ACC112 (cell line): ENCODE measurements at regions not wholly inside any gene's neighbourhood (a gene's known extent, or its start where the extent isn't known, plus 50 kb on each side); places are given as distances from the start of the nearest gene placed in this dataset.

ENCODE experiments used
- H2AFZ ChIP-seq: fragments of 200-600 bp; sonication (generic); one replicate; pipeline ENCODE4 v1.6.0; 2017; ENCODE audit warnings: antibody characterized with exemption, low read length; ENCODE audit not compliant: unreplicated experiment
- H3K27ac ChIP-seq: fragments of 200-600 bp; sonication (generic); 2 replicates; pipeline ENCODE4 v1.5.1; 2014; ENCODE audit warnings: low read depth, mild to moderate bottlenecking, antibody characterized with exemption, low read length, moderate library complexity
- H3K27me3 ChIP-seq: fragments of 200-600 bp; sonication (generic); 2 replicates; pipeline ENCODE4 v1.6.1; 2014; ENCODE audit warnings: mild to moderate bottlenecking, antibody characterized with exemption, low read length, moderate library complexity, mixed read lengths; ENCODE audit not compliant: insufficient read depth
- H3K36me3 ChIP-seq: fragments of 200-600 bp; sonication (generic); 2 replicates; pipeline ENCODE4 v1.6.1; 2016; ENCODE audit warnings: mild to moderate bottlenecking, antibody characterized with exemption, low read length, moderate library complexity, mixed read lengths; ENCODE audit not compliant: insufficient read depth
- H3K4me1 ChIP-seq: fragments of 200-600 bp; sonication (generic); one replicate; pipeline ENCODE4 v1.6.1; 2016; ENCODE audit warnings: low read length, mixed read lengths; ENCODE audit not compliant: insufficient read depth, unreplicated experiment, control insufficient read depth
- H3K4me3 ChIP-seq: fragments of 200-600 bp; sonication (generic); 2 replicates; pipeline ENCODE4 v1.5.1; 2014; ENCODE audit warnings: mild to moderate bottlenecking, low read depth, low read length
- H3K79me2 ChIP-seq: fragments of 200-600 bp; sonication (generic); one replicate; pipeline ENCODE4 v1.6.0; 2016; ENCODE audit warnings: low read length; ENCODE audit not compliant: control insufficient read depth, unreplicated experiment, insufficient read depth

GRCh38 chr14:53338192-53338591 is 185.1 kb upstream of the DDHD1 start:
- Histone ChIP-seq H3K79me2 (no peaks in the 10 kb centered on the region), H2AFZ (no peak overlapping the region), H3K27me3 (no peaks in the 10 kb centered on the region), H3K4me1 (peaks cover 3% of the 10 kb centered on the region), H3K36me3 (no peaks in the 10 kb centered on the region), H3K4me3 (no peak overlapping the region), H3K27ac (no peak overlapping the region)

DNA sequence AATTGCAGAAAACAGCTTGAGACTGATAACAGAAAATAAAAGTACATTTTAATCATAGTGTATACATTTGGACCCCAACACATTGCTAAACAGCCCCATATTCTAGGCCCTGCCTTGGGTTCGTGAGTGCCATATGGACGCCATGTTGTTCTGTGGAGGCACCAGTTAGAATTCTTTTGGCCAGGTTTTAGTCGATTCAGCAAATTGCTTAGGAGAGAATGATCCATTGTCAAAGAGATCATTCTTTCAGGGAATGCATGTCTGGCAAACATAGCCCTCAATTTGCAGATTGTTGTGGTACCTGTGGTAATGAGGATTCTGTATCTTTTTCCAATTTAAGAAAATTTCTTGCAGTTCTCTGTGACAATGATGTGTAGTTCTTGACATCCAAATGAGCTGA is 183.6 kb upstream of the DDHD1 start:
- peaks cover 5% of the 10 kb centered on the region for H3K4me1 ChIP-seq
- H3K36me3 ChIP-seq = no peaks in the 10 kb centered on the region
- H3K27ac ChIP-seq = no peak overlapping the region
- no peak overlapping the region for H3K4me3 ChIP-seq
- no peaks in the 10 kb centered on the region for H3K27me3 ChIP-seq
- no peak overlapping the region for H2AFZ ChIP-seq
- no peaks in the 10 kb centered on the region for H3K79me2 ChIP-seq

GRCh38 chr14:53333809-53334208 is 180.7 kb upstream of the DDHD1 start:
- Histone ChIP-seq H2AFZ (no peak overlapping the region), H3K36me3 (no peaks in the 10 kb centered on the region), H3K79me2 (no peaks in the 10 kb centered on the region), H3K4me3 (no peak overlapping the region), H3K27ac (no peak overlapping the region), H3K27me3 (no peaks in the 10 kb centered on the region), H3K4me1 (peaks cover 26% of the 10 kb centered on the region)

- no peaks in the 10 kb centered on the region for H3K79me2 ChIP-seq
- no peak overlapping the region for H2AFZ ChIP-seq
- H3K36me3 ChIP-seq = no peaks in the 10 kb centered on the region
- no peak overlapping the region for H3K4me3 ChIP-seq
- no peaks in the 10 kb centered on the region for H3K27me3 ChIP-seq
- peaks cover 35% of the 10 kb centered on the region for H3K4me1 ChIP-seq
- no peak overlapping the region for H3K27ac ChIP-seq
Measured at GRCh38 chr14:53331921-53332320, 178.8 kb upstream of the DDHD1 start.

DNA sequence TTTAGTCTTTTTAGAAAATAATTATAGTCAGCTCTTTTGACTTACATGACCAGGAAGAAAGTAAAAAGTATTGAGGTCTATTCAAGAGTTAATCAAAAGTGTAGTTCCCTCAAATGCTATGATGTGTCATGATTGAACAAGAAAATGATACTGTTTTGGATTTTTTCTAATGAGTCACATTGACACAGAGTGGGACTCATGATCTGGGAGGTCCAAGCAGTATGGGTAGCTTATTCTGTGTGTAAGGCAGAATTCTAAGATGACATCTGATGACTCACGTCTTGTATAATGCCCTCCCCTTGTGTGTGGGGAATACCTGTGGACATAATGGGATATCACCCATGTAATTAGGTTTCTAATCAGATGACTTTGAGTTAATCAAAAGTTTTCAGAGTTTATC is 178.1 kb upstream of the DDHD1 start:
- Histone ChIP-seq H3K4me3 (no peak overlapping the region), H3K79me2 (no peaks in the 10 kb centered on the region), H2AFZ (peak overlapping the region; percentile 55), H3K27ac (peak overlapping the region; percentile 47), H3K4me1 (peaks cover 36% of the 10 kb centered on the region), H3K36me3 (no peaks in the 10 kb centered on the region), H3K27me3 (no peaks in the 10 kb centered on the region)

- Histone ChIP-seq H3K27me3 (no peaks in the 10 kb centered on the region), H3K79me2 (no peaks in the 10 kb centered on the region), H3K4me1 (peaks cover 36% of the 10 kb centered on the region), H3K36me3 (no peaks in the 10 kb centered on the region), H3K27ac (peak overlapping the region; percentile 47; the same call in 1 of the 2 replicates), H3K4me3 (no peak overlapping the region), H2AFZ (peak overlapping the region; percentile 55)
Measured at GRCh38 chr14:53330441-53330840, 177.3 kb upstream of the DDHD1 start.

- H3K27ac ChIP-seq = no peak overlapping the region
- H3K27me3 ChIP-seq = no peaks in the 10 kb centered on the region
Measured at GRCh38 chr14:53328841-53329240, 175.7 kb upstream of the DDHD1 start.

GRCh38 chr14:53327716-53328115 is 174.6 kb upstream of the DDHD1 start:
- Histone ChIP-seq H3K4me1 (peaks cover 36% of the 10 kb centered on the region), H3K79me2 (no peaks in the 10 kb centered on the region), H2AFZ (no peak overlapping the region), H3K4me3 (no peak overlapping the region), H3K36me3 (no peaks in the 10 kb centered on the region), H3K27ac (no peak overlapping the region), H3K27me3 (no peaks in the 10 kb centered on the region)

More at GRCh38 chr14:53328841-53329240, 175.7 kb upstream of the DDHD1 start:
- Histone ChIP-seq H3K4me1 (peaks cover 36% of the 10 kb centered on the region), H3K79me2 (no peaks in the 10 kb centered on the region), H2AFZ (no peak overlapping the region), H3K36me3 (no peaks in the 10 kb centered on the region), H3K4me3 (no peak overlapping the region)

GRCh38 chr14:53325176-53325806 is 172.2 kb upstream of the DDHD1 start:
- H3K4me1 ChIP-seq = peaks cover 21% of the 10 kb centered on the region
- no peak overlapping the region for H2AFZ ChIP-seq

DNA sequence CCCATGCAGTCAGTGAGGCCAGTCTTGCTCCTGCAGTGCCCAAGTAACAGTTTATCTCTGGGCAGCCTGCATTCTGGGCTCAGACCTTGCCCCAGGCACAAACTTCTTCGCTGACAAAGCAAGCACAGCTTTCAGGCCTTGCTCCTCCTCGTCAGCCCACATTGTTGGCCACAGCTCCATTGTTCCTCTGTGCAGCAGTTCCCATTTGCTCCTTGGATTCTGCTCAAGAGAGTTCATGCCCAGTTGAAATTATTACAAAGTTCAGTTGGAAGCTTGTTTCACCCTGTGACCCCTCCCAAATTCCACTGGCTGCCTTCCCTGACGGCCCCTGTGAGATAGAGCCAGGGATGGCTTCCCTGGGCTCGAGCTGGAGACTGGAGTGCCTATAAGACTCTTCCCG is 163.4 kb upstream of the DDHD1 start:
- Histone ChIP-seq H3K36me3 (no peaks in the 10 kb centered on the region), H3K27me3 (no peaks in the 10 kb centered on the region), H2AFZ (no peak overlapping the region), H3K4me3 (no peak overlapping the region), H3K4me1 (no peaks in the 10 kb centered on the region), H3K27ac (no peak overlapping the region), H3K79me2 (no peaks in the 10 kb centered on the region)

More at GRCh38 chr14:53325176-53325806, 172.2 kb upstream of the DDHD1 start:
- Histone ChIP-seq H3K27me3 (no peaks in the 10 kb centered on the region), H3K27ac (no peak overlapping the region), H3K36me3 (no peaks in the 10 kb centered on the region), H3K4me3 (no peak overlapping the region), H3K79me2 (no peaks in the 10 kb centered on the region)

- no peak overlapping the region for H3K4me3 ChIP-seq
- peaks cover 5% of the 10 kb centered on the region for H3K4me1 ChIP-seq
- H3K27me3 ChIP-seq = no peaks in the 10 kb centered on the region
- H3K27ac ChIP-seq = no peak overlapping the region
- H3K36me3 ChIP-seq = no peaks in the 10 kb centered on the region
- H2AFZ ChIP-seq = no peak overlapping the region
- no peaks in the 10 kb centered on the region for H3K79me2 ChIP-seq
Measured at GRCh38 chr14:53310412-53310811, 157.3 kb upstream of the DDHD1 start.
